ENCODE measurements at regions not wholly inside any gene's neighbourhood (a gene's known extent, or its start where the extent isn't known, plus 50 kb on each side); places are given as distances from the start of the nearest gene placed in this dataset.

DNA sequence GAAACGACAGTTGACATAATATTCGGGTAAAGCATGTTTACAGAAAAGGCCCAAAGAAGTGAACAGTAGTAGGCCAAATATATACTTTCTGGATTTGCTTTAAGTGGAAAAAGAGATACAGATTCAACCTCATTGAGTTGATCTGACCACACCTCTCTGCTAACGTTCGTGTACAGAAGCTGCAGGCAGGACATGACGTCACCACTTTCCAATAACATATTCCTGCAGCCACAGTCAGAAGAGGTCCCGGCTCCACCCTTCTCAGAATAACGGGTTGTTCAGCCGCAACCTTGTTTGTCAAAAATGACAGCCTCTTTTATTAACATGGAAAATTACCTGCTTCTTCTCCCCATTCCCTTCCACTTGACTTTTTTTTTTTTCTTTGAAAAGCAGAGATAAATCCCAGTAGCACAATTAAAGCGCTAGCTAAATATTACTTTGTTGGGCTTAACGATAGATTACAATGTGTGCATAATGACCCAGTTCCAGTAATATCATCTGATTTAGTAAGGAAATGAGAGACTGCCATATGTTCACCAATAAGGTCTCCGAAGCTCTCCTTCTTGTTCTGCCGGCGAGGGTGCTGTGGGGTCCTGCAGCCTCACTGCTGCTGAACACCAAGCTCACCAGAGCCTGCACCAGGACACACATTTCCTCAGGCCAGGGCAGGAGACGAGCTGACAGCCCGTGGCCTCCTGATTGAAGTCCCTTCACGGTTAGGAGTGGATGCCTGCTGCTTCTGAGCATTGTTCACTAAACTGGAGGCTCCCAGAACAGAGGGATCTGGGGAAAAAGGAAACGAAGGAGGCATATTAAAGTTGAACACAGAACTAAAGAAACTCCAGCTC, 451.0 kb upstream of the SALL3 start:
- no peak for DNase-seq

DNA sequence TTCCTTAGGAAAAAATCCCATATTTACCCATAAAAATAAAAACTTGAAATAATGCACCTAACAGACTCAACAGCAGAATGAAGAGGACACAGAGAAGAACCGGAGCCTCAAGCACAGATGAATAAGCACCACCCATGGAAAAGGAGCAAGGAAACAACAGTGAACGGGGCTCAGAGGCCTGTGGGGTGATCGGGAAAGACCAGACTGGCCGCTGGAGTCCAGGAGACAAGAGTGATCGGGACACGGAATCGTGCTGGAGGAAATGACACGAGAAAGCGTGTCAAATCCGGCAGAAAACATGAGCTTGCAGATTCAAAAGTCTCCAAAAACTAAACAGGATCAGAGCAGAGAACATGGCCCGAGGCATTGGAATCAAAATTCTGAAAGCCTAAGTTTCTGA, 448.0 kb upstream of the SALL3 start:
- DNase-seq = no peak

DNA sequence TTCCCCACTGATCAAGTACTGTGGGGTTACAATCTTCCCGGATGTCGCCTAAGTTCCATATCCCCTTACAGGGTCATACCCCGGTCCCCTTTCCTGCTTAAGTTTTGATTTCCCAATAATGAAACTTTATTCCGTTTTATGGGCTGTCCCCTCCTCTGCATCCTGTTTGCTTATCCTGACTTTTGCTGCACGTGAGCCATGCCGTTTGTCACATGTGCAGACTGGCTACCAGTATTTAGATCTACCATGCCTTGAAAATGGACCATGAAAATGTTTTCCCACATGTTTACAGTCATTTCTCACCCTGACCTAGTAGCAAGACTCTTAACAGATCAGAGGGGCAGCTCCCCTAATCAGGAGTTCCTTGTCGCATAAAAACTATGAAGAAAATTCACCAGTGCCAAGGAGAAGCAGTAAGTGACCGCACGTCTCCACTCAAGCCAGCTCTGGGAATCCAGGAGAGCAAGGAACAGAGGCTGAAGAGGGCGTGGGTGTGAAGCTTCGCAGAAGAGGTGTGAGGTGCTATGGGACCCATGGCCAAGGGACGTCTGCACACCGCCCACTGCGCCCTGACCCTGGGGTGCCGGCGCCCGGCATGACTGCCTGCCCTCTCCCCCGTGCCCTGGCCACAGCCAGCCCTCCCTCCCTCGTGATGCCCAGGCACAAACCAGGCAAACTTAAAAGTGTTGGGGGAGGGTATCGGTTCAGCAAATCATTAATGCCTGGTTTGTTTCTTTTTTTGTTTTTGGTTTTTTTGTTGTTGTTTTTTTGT, 440.8 kb upstream of the SALL3 start:
- DNase-seq = no peak

DNA sequence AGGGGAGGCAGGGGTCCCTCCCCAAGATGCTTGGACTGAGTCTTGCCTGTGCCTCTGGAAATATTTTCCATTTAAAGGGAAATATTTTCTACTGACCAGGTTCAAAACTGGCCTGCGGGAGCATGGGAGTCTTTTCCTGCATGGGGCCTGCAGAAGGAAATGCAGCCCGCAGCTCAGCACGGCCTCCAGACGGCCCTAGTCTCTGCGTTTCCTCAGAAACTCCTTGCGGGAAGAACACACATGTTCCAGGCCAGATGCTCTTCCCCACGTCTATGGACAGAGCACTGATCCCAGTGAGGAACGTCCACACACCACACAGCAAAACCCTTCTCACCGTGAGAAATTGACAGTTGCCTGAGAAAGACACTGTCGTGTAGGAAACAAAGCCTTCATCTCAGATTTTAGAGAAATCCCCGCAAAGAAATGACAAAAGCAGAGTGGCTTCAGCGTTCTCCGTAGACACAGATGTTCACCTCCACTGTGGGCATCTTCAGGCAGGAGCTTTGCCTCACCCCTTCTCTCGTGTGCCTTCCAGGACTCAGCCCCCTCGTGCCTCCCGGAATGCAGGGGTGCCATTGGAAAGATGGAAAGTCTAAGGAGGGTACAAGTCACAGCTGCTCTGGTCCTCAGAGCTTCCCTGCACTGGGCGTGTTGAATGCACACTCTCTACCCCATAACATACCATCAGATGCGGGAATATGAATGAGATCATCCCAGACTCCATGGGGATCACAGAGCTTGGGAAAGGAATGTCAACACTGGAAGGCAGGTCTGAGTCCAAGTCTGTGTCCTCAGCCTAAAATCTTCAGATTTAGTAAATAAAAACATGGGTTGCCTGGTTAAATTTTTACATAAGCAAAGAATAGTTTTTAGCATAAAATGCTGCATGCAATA, 438.7 kb upstream of the SALL3 start:
- no peak for DNase-seq

DNA sequence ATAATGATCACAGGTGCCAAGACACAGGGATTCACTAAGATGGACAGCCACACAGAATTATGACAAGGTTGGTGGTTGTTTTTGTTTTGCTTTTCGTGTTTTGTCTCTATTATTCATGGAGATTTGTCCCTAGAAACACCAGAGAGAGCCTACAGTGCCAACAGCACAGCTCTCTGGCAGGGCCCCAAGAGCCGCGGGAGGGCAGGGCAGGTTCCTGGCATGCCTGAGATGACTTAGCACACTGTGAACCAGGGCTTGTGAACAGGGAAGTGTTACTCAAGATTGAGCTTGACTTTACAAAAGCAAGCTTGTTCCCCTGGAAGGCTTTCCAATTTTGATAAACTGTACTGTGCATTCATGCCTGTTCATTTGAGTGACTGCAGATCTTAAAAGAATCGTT, 437.4 kb upstream of the SALL3 start:
- no peak for DNase-seq

DNA sequence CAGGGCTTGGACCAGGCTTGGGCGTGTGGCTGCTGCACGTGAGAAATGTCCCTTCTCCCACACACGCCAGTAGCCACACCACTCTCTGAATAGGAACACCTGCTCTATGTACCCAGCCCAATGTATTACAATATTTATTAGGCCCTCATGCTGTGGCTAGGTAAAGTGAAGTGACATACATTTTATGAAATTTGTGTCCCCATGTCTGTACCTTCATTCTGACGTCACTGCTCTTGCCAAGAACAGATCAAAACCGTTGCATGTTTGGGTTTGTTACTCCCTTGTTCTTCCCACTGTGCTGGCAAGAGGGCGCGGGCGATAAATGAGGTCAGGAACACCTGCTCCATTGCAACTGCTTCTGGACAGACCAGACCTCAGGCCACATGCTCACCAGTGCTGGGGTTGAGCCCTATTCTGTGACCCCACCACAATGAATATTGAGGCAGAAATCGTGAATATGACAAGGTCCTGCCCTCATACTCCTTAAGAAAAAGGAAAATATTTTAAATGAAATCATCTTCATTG, 436.4 kb upstream of the SALL3 start:
- no peak for DNase-seq

DNA sequence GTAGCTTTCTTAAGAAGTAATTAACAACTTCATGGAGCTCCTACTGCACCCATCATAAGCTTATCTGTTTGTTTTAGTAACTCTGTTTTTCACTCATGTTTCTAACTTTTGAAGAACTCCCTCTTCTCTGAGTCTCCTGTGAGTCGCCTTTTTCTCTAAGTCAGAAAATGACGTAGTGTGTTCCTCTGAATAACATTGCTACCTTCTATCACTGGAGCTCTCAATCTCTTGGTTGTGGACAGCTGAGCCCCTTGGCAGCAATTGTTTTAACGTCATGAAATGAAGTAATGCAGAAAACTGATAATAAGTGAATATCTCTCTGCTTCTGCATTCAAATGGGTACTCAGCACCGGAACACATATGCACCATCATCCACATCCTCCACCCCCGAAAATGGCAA, 433.3 kb upstream of the SALL3 start:
- no peak for DNase-seq

DNA sequence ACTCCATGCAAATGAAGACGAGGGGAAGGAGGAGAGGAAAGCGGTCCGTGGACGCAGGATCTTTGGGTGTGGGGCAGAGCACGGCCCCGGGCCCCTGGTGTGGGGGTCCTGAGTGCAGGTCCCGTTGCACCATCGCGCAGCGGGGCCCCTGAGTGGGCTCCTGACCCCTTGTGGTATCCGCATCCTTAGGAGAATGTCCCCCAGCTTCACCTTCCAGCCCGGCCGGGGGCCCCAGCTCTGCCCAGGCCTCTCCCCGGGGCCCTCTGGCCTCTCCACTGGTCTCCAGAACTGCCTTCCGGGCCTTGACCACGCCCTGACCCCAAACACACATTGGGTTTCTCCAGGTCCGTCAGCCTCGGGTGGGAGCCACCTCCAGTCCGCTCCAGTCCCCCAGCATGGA, 431.8 kb upstream of the SALL3 start:
- DNase-seq = no peak

DNA sequence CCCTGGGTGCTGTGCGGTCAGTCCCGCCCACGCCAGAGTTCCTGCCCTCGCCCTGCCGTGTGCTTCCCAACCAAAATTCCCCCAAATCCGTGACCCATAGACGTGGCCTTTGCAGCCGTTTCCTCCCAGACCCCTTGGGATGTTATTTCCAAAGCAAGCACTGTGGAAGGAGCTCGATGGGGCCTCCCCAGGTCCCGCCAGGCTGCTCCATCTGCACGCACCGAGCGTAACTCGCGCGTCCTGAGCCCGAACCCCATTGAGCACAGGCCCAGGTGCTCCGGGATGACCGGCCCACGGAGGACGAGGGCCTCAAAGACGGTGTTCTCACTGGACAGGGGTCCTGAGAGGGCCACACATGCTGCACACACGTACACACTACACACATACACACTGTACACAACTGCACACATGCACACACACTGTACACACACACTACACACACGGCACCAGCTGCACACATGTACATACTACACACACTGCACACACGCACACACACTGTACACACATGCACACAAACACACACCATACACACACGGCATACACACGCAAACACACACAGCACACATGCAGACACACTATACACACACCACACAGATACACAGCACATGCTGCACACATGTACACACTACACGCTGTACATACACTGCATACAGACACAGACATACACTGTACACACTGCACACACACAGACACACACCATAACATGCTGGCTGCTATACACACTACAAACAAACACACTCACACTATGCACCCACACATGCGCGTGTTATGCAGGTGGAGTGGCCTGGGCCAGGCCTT, 431.2 kb upstream of the SALL3 start:
- no peak for DNase-seq

DNA sequence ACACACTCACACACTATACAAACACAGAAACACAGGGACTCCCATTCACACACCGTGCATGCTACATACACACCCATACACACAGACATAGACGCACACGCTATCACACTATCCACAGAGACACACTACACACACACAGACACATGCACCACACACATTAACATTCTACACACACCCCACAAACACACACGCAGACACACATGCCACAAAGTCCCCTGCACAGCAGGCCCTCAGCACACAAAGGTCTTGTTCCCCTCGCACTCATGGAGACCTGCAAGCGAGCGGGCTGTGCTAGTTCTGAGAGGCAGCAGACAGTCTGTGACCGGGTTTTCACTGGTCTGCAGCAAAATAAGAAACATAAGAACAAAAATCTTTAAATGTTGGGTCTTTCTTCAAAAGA, 429.6 kb upstream of the SALL3 start:
- DNase-seq = no peak

DNA sequence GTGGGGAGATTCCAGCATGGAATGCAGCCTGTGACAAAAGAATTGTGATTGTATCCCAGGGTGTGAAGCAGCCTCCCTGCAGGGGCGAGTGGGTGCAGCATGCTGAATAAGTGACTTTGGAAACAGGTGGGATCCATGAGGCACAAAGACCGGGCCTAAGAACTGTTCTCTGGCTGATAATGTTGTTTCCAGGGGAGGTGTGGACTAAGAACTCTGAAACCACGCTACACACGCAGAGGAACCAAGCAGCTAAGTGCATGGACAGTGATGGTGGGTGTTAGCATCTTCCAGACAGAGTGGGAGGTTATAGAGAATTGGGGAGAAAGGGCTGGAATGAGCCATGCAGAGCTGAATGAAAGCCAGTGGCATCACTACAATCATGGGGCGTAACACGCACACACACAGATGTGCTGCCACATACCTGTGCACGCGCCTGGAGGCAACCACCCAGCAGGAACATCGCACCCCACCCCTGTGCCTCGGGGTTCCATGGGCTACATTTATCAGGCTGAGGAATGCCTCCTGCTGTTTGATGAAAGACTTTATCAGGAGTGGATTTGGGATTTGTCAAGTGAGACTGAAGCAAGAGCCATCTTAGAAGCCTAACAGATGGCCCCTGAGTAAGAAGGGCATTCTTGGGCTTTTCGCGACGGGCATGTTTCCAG, 424.5 kb upstream of the SALL3 start:
- no peak for DNase-seq

DNA sequence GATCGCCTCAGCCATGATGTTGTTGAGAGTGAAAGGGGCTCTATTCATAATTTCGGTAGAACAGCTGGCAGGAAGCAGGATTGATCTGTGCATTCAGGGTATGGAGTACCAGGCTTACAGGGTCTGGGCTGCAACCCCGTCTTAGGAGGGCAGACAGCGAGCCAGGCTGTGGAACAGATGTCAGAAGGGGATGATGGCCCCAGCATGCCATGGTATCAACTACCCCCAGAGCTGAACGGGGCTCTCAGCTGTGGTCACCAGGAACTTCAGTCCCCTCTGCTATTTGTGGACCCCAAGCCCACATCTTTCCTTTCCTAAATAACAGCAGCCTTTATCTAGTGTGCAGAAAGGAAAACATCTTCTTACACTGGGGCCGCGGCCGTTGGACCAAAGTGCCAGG, 422.2 kb upstream of the SALL3 start:
- DNase-seq = no peak

DNA sequence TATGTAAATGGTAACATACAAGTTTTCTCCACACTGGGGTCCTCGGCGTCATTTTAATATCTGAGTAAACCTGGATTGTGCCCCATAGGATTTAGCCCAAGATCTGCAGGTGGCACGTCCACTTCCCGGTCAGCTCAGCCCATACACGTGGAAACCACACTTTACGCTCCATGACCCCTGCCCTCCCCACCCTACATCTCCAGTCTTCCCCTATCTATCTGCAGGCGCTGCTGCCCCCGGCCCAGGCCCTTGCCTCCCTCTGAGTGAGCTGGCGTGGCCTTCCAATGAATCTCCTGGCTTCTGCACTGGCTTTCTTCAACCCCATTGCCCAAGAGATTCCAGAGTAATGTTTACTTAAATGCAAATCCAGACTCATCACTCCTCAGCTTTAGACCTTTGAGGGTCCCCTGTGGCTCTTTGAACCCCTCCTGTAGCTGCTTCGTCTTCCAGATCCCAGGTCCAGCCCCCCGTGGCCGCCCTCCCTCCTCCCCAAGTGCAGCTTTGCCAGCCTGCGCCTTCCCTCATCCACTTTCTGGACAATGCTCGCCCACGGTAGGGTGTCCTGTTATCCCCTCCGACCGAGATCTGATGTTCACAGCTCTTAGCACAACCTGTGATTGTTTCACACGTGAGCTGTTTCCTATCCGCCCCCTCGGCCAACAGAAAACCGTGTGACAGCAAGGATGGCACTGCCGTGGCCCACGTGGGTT, 421.4 kb upstream of the SALL3 start:
- no peak for DNase-seq

DNA sequence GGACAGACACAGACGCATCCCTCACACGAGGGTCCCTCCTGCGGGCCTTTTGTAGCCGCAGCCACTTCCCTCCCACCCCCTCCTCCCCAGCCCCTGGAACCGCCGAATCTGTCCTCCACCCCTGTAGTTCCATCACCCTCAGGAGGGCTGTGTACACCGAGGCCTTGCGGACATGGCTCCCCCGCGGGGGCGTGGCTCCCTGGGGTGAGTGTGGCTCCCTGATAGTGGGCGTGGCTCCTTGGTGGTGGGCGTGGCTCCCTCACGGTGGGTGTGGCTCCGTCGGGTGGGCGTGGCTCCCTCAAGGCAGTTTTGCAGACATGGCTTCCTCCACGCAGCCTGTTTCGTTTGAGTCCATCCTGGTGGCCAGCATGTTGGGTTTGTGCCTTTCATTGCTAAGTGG, 420.7 kb upstream of the SALL3 start:
- DNase-seq = no peak

DNA sequence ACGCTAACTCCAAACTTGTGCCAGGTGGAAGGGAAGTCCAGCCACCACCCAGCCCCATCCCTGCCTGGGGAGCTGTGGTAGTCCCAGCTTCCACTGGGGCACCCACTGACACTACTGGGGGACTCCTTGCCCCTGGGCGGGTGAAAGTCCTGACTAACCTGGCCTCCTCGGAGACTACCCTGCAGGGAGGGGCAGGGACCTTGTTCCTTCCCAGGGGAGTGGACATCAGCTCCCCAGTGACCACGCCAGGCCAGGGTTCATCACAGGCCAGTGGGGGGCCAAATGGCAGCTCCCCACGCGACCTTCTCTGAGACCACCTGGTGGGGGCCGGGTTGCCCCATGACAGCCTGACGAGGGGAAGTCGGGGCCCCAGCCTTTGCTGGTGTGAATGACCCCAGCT, 420.0 kb upstream of the SALL3 start:
- no peak for DNase-seq

DNA sequence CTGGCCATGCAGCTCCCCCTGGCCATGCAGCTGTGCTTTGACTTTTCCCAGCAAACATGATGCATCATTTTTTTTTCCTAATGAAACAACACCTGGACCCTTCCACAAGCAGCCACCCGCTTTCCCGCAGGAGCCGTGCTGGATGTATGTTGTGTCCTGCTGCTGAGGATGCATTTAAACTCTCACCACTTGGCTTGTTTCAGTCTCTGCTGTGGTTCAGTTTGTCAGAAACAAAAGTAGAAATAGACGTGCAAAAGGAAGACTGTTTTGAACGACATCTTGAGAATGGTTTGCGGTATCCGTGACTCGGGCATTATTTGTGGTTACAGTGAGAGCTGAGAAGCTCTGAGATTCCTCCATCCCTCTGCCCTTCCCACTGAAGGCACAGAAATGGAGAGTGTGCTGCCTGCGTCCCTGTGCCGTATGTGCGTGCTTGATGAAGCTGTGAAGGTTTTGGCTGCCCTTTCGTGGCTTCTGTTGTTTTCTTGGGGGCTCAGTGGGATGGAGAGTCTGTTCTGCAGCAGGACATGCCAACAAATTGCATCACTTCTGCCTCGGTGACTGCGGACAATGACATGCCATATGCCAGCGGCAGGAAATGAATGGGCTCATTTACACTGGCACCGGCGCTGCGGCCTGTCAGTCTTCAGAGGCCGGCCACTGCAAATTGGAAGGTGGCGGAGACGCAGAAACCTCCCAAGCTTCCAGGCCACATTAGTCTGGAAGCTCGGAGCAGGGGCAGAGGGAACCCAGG, 417.7 kb upstream of the SALL3 start:
- no peak for DNase-seq

DNA sequence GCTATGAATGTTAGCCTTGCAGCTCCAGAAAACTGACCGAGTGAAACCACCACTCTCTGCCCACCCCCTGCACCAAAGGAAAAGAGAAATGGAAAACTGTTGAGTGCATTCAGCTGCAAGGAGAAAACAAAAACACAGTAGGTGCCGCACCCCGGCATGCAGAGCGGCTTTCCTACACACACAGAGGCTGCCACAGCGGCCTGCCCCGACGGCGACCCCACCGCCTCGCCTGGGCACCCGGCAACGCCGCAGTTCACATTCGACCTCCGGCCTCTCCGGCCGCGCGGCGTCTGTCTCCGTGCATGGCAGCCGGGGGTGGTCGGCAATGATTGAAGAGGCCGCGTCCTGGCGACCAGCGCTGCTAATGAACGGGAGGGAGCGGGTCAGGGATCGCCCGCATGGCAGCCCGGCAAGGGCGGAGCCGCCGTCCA, 417.1 kb upstream of the SALL3 start:
- DNase-seq = no peak

DNA sequence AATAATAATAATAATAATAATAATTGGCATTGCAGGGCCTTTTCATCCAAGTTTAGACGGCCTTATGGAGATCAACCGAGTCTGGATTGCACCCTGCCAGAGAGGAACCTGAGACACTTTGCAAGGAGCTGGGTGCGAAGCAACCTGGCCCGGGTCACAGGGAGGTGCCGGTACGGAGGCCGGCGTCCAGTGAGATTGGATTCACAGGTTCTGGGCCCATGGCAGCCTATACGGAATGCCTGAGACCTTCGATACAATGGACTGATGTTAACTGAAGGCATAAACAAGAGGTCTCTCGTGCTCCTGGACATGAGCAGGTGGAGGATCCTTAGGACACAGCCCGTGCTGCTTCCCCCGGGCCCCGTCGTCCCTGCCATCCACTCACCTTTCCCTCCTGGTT, 416.5 kb upstream of the SALL3 start:
- DNase-seq = no peak

DNA sequence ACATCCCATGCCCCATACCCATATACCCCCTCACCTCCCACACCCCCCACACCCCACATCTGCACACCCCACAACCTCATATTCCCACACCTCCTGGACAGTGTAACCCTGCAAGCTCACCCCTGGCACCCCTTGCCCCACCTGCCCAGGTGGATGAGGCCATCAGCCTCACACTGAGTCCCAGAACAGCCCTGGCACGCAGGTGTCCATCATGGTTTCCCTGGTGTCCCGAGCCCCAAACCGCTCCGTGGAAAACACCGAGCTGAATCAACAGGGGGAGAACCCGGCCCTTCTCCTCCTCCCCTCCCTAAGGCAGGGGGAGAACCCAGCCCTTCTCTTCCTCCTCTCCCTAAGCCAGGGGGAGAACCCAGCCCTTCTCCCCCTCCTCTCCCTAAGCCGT, 415.6 kb upstream of the SALL3 start:
- no peak for DNase-seq

All from renal pelvis (tissue), 1 donor.